22Rv1 (cell line): ENCODE measurements at regions not wholly inside any gene's neighbourhood (a gene's known extent, or its start where the extent isn't known, plus 50 kb on each side); places are given as distances from the start of the nearest gene placed in this dataset.

Source experiments
- ZFX ChIP-seq: fragments of 450-650 bp; IDR thresholded peaks from 2 replicates; pipeline ENCODE4 v1.6.1; 2017; ENCODE audit warnings: antibody characterized with exemption, borderline replicate concordance
- TF ChIP-seq, protein P1 (sequence below): fragments of 450-650 bp; IDR thresholded peaks from 2 replicates; pipeline ENCODE4 v1.5.1; 2017; ENCODE audit warnings: mild to moderate bottlenecking

DNA sequence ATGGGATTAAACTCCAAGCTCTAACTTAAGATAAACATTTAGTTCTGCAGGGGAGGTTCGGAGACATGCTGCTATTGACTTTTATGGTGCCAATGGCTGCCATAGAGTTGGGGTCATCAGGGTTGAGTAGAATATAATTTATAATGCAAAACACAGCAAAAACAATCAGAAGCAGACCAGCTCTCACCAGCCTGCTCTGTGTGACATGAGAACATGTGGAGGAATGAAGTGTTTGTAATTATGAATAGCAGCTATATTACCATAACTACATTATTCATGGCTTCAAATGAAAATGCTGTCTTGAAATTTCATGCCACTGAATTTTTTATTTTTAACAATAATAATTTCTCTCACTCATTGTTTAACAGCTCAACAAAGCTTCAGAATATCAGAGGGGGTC lies 645.6 kb upstream of the CDH8 start:
- TF ChIP-seq, protein P1, sequence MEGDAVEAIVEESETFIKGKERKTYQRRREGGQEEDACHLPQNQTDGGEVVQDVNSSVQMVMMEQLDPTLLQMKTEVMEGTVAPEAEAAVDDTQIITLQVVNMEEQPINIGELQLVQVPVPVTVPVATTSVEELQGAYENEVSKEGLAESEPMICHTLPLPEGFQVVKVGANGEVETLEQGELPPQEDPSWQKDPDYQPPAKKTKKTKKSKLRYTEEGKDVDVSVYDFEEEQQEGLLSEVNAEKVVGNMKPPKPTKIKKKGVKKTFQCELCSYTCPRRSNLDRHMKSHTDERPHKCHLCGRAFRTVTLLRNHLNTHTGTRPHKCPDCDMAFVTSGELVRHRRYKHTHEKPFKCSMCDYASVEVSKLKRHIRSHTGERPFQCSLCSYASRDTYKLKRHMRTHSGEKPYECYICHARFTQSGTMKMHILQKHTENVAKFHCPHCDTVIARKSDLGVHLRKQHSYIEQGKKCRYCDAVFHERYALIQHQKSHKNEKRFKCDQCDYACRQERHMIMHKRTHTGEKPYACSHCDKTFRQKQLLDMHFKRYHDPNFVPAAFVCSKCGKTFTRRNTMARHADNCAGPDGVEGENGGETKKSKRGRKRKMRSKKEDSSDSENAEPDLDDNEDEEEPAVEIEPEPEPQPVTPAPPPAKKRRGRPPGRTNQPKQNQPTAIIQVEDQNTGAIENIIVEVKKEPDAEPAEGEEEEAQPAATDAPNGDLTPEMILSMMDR = no peak
- TF ChIP-seq ZFX = no peak
